ENCODE measurements at regions not wholly inside any gene's neighbourhood (a gene's known extent, or its start where the extent isn't known, plus 50 kb on each side); places are given as distances from the start of the nearest gene placed in this dataset.

DNA sequence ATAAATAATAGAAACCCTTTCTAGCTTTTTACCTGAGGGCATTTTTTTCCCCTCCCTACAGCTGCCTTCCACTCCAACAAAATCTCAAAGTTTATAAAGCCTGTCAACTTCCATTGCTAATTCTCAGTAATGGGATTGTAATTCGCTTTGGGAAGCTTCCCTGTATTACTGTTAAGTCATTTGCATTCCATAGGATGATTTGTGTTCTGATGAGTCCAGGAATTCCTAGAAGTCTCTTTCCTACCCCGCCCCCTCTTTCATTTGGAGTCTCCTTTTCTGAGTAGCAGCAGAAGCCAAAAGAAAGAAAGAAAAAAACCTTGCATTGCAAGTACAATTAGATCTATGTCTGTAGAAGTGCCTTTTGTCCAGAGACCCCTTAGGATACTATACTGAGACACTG, 1033.3 kb downstream of the IGSF11 start:
- DNase-seq: no peak

DNA sequence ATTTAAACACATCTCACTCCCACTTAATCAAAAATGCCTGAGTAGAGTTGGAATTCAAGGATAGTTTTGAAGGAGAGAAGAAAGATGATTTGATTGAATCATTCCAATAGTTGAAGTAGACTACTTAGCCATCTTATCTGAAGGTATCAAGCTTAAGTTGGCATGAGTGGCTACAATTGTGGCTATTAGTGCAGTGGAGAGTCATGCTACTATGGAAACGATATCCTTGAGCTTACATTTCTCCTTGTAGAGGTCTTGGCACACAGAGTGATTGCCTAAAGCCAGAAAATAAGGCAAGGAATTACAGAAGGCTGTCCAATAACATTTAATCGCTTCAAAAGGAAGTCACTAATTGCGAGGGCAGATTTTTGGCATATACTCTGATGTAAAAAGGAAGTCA, 1022.7 kb downstream of the IGSF11 start:
- DNase-seq: no peak

DNA sequence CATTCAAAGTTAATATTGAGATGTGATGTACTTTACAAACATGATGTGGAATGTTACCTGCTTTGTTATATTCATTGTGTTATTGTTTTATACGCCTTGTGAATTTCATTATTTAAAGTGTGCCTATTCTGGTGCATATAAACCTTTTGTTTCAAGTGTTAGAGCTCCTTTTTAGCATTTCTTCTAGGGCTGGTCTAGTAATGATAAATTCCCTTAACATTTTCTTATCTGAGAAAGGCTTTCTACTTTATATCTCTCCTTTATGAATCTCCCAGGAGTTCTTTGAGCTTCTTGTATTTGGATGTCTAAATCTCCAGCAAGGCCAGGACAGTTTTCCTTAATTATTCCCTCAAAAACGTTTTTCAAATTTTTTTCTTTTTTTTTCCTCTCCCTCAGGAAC, 1005.6 kb downstream of the IGSF11 start:
- no peak for DNase-seq

- no peak for DNase-seq
Observed at GRCh38 chr3:118036215-118036614, 998.4 kb downstream of the IGSF11 start.

DNA sequence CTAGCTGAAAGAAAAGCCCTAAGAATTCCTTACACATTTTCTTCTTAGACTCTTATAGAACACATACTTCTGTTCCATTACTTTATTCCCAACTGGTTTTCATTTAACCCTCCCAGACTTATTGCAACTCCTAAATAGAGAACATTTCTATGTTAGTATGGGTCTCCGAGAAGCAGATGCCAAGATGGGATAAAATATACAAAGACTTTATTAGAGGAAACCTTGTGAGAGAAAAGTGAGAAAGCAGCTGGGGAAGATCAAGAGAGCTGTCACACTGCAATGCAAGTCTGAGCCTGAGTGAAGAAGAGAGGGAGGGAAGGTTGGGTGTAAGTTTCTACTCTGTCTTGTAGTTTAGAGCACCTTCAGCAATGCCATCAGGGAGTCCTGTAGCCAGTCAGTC, 979.3 kb downstream of the IGSF11 start:
- DNase-seq: no peak

DNA sequence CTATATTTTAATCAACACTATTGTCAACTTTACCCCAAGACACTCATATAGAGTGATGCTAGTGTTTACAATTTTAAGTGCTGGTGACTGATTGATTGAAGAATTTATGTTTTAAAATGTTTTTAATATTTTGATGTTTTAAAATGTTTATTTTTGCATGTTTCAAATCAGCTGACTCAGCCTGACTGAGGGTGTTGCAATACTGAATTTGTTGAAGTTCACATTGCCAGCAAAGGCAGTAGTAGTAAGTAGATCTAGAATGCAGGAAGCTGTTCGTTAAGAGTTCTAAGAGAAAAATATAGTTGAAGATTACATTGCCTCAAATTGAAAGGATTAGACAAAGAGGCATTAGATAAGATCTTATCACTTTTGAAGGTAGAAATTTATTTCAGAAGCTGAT, 977.6 kb downstream of the IGSF11 start:
- DNase-seq: no peak

GRCh38 chr3:118059096-118059495, 975.5 kb downstream of the IGSF11 start:
- no peak for DNase-seq

DNA sequence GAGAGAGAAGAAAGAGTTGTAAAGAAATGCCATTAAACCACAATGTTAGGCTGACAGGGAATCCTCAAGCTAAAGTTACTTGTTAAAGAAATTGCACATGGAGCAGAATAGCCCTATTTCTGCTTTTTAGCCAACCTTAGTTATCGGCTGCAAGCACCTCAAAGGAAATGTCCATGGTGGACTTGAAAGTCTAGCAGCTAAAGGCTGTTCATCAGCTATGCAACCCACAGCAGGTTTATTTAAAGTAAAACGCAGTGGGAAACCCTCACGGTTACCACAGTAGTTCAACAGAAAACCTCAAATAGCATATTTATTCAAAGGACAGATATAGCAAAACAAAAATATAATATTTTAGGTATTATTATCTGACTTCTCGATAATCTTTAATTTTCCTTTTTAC, 967.2 kb downstream of the IGSF11 start:
- no peak for DNase-seq

DNA sequence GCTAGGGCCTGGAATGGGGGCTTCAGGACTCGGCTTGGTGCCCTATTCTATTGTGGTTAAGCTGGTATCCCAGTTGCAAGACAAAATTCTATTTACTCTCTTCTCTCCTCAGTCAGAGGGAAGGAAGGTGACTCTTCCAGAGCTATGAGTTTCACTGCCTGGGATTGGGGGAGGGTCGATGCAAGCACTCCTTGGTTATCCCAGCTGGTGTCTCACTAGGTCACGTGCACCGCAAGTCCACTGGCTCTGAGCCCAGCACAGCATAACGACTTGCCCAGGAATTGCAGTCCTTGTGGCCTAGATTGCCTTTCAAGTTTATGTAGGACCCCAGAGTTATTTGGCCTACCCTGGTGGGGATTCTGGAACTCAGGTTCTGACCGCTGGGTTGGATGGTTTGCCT, 958.8 kb downstream of the IGSF11 start:
- no peak for DNase-seq

DNA sequence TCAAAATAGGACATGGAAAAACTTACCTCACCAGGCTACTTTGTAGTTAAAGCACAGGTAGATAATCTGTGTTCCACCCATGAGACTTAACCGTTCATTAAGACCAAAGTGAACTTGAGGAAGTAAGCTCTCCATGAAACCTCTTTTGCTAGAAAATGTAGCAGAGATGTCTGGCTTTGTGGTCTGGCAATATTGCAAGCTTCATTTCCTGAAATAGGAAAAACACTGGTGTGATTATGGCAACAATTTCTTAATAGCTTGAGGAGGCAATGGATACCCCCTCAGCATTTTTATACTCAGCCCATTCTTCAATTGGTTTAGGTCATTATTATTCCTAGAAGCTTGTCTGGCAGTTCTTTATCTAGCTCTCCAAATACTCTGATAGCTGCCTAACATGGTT, 957.3 kb downstream of the IGSF11 start:
- no peak for DNase-seq

DNA sequence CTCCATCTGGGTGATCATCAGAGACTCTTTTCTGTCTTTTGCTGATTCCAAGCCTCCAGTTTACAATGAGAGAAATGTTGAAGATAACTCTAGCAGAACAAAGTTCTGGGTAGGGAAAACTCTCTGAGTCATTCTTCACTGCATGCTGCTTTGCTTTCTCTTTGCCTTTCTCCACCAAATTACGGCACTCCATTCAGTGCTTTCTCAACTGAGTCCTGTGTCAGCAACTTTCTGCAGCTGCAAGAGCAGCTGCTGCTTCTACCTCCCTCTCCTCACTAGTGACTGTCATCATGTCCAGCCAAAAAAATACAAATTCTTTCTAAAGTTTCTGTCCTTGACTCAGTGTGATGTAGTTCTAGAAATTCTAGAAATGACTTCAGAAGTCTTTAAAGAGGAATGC, 953.8 kb downstream of the IGSF11 start:
- no peak for DNase-seq

DNA sequence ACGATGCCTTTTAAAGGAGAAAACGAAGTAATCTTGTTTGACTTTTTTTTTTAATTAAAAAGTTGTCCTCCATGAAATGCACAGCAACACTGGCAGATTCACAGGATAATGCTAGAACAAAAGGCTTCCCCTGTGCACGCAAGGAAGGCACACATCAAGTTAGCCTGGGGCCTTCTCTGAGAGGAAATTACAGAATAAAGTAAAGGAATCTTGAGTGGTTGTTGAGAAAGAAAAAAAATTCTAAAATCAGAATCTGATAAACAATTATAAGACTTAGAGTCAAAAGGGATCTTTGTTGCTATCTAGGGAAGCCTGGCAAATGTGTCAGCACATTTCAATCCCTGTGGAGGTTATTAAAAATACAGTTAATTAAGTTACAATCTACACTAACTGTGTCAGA, 946.0 kb downstream of the IGSF11 start:
- no peak for DNase-seq

DNA sequence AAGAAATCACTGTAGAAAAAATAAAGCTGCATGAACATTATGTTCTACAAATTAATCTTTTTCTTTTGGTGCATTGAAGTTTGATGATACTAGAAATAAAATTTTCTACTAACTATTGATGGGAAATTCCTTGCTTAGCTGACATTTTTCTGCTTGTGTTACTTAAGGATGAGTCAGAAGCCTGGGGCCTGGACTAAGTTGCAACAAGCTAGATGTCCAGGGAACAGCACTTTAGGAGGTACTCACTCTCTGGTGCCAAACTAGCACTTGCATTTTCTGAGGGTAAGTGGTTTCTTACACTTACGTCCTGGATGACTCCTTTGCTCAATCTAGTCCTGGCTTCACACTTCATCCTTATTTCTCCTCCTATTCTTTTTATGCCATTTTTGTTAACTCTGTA, 945.1 kb downstream of the IGSF11 start:
- no peak for DNase-seq

DNA sequence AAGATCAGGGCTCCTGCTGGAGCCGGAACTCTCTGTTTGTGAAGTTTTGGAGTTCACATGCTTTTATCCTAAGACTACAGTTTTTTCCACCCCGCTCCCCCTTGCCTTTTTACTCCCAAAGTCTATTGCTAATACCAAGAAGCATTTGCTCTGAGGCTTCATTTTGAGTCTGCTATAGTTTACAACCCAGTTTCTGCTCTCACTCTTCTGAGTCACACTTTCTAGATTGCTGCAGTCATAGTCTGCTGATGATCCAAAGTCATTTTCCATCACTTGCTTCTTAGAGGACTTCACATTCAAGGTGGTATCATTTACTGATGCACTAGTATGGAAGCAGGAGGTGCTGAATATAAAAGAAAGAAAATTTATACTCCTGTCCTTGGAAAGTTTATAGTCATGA, 937.4 kb downstream of the IGSF11 start:
- no peak for DNase-seq

DNA sequence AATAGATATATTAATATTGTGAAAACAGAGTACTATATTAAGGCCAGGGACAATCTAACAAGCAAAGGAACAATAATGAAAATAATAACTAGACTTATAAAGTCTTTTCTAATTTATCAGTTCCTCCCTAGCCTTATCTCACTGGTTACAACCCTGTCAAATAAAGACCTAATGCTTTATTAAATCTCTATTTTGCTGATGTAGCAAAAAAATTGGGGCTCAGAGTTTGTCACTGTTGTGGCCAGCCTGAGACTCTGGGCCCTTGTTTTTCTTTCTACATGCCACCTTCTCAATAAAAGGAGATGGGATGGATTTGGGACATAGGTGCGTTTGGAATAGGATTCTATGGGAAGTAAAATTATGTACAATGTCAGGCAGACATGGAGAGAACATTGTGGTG, 937.0 kb downstream of the IGSF11 start:
- no peak for DNase-seq

GRCh38 chr3:118098827-118099226, 935.8 kb downstream of the IGSF11 start:
- no peak for DNase-seq

DNA sequence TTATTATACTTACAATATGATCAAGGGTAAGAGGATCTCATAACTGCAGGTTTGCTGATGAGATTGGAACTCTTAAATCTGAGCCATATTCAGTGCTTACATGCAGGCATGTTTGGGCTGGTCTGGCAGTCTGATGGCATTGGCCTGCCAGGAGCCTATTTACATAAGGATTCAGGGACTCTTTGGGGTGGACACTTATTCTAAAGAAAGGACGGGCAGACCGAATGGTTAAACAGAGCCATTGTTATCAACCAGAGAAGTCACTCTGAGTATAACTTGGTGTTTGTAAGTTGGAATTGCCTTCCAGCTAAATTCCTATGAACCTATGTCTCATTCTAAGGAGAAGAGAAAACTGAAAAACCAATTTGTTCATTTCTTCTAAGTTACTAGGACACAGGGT, 932.8 kb downstream of the IGSF11 start:
- DNase-seq: no peak

GRCh38 chr3:118102737-118103136, 931.9 kb downstream of the IGSF11 start:
- no peak for DNase-seq

DNA sequence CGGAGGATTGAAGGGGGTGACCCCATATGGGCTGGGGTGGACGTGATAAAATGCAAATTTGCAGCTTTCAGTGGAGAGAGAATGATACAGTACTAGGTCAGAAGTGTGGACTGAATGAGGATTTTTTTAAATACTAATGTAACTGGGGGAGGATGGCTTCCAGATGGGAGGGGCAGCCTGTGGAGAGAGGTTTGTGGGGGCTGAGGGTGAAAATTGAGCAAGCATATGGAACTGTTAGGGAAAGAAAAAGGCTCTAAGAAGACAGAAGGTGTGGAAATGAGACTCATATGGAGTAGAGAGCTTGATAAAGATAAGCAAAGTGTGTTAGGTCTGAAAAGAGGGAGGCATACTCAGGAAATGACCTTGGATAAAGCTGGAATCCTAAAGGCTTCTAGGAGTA, 926.4 kb downstream of the IGSF11 start:
- no peak for DNase-seq

GRCh38 chr3:118108769-118109168, 925.9 kb downstream of the IGSF11 start:
- DNase-seq: no peak

- DNase-seq: no peak
Observed at GRCh38 chr3:118110211-118110610, 924.4 kb downstream of the IGSF11 start.

DNA sequence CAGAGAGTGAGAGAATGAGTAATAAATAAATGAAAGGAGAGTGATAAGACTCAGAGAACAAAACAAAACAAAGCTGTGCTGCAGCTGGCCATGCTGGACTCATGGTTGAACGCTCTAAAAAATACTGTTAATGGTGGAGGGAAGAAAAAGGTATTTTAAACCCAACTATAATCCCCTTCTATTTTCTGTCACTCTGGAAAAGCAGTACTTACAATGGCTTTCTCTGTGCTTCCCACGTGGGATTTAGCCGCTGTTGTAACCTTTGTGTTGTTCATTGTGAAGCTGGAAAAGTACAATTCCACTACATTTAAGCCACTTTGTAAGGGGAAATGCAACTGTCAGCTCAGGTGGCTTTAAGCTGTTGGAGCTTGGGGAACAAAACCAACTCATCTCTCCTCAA, 917.7 kb downstream of the IGSF11 start:
- no peak for DNase-seq

DNA sequence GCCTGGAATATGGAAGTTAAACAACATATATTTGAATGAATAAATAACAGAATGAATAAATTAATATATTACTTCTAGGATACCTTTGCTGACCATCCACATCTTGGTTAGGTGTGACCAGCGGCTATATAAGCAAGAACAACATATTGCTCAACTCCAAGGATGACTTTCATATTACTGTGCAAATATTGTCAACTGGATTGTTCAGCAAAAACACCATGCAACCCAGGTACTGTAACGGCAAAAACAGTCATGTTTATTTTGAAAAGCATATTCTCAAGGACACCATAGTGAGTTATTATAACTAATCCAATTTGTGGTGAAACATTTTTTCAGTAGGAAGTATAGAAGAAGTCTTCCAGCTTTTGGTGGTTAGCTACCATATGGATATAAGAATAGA, 907.9 kb downstream of the IGSF11 start:
- DNase-seq: no peak

GRCh38 chr3:118127992-118128391, 906.7 kb downstream of the IGSF11 start:
- no peak for DNase-seq

DNA sequence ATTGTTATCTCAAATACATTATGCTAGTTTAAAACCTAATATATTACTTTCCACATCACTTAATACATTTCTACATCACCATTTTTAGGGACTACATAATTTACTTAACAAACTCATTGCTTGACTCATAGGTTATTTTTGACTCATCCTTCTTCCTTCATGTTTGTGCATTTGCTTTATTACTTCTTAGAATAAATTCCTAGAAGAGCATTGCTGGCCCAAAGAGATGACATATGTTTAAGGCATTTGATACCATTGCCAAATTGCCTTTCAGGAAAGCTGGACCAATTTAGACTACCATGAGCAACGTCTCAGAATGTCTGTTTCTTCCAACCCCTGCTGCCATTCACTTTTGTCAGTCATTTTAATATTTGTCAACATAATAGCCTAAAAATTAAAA, 905.8 kb downstream of the IGSF11 start:
- no peak for DNase-seq

DNA sequence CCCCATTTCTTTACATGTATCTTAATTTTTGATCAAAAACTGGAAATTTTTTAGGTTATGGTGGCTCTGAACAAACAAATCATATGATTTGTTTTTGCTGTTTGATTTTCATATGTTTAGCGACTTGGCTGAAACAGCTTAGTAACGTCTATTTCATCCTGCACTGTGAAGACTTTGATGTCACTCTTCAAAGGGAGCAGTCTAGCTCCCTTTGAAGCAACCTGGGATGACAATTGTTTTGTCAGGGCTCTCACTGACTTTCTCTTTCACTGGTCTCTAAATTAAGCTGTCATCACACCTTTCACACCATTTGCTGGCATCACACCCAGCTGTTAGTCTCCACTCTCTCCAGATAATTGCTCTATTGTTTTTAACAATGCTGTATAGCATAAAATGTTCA, 896.9 kb downstream of the IGSF11 start:
- DNase-seq: no peak
